SIG-M5 treated with dmso at 0.1 percent for 504 hours (cell line): ENCODE measurements at regions not wholly inside any gene's neighbourhood (a gene's known extent, or its start where the extent isn't known, plus 50 kb on each side); places are given as distances from the start of the nearest gene placed in this dataset.

Source experiments
- DNase-seq: peaks from one replicate; lab custom pipeline; 2025; ENCODE audit not compliant: unreplicated experiment; lab: John Stamatoyannopoulos, UW

DNA sequence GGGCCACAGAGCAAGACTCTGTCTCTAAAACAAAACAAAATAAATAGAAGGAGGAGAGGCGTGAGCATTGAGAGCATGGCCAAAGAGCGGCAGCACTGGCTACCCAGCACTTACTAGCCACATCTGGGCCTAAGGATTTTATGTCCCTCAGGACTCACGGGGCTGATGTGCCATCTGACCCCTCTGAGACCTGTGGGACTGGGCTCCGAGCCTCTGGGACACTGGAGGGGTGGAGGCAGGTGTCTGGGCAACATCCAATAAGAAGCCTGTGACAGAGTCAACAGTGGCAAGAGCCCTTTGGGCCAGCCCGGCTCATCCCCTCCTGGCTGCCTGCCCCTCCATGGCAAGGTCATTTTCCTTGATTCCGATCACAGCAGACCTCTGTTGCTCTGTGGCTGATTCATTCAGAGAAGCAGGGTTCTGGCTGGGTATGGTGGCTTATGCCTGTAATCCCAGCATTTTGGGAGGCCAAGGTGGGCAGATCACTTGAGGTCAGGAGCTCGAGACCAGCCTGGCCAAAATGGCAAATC lies 60.7 kb downstream of the RRM2 start:
- no peak for DNase-seq

DNA sequence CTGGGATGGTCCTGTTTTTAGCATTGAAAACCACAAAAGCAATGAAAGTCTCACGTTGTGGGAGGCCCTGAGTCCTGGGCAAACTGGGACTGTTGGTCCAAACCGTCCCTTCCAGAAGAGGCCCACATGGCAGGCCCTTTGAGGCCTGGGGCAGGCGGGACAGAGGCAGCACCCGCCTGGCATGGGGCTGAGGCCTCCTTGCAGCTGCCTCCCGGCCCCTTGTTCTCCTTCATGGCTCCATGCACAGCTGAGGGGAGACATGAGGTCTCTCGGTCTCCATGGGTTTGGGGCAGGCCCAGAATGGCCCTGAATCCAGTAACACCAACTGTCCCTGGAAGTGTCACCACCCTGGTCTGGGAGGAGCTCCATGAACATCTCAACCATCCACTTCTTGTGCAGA lies 61.9 kb downstream of the RRM2 start:
- no peak for DNase-seq

DNA sequence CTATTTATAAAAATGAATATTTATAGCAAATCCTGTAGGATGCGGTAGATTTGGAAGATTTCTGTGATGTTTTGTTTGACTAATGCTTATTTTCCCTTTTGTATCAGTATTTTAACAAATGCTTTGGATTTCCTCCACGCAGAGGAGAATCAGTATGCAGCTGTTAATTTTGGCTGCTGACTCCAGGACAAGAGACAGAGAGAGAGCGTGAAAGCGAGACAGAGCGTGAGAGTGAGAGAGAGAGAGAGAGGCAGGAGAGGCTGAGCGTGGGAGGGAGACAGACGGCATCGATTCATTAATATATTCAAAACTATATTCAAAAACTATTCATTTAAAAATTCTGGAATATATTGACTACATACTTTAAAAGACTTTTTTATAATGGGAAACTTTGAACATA lies 62.5 kb downstream of the RRM2 start:
- DNase-seq: no peak

DNA sequence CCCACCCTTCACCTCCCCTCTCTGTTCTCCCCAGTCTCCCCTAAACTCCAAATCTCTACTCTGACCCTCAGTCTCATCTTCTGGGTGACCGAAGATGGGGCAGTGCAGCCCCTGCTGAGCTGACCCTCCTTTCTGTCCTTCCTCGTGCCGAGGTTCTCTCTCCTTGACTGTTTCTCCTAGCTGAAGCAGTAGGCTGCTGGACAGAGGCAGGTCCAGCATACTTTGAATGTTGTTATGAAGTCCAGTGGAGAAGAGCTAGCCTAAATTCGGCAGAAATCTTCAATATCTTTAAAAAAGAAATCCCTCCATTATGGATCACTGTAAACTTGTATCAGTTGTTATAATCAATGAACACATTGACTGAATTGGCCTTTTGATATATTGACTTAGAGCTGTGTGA lies 63.2 kb downstream of the RRM2 start:
- DNase-seq: no peak

DNA sequence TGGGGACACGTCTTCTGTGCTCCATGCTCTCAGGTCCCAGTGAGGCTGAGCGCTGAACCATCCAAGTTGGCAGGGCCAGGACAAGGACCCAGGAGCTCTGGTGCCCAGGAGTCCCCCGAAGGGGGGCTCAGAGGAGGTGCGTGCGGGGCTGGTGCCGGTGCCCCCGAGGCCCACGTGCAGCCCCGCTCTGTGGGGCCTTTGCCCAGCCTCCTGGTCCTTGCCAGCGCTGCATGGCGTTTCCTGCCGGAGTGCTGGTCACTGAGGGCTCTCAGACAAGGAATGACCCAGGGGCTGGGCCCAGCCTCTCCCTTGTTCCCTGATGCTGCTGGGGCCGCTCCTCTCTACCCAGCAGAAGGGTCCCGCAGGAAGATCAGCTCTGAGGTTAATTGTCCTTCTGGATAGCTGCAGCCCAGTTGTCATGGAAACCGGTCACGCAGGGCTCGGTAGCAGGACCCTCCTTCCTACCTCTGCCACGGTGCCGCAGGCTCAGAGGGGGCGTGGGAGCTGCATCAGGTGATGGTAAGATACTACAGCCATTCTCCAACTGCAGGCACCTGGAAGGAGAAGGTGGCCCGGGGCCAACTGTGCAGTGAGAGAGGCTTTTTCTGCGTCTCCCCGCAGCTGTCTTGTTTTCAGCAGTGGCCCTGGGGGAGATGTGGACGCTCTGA lies 64.5 kb downstream of the RRM2 start:
- no peak for DNase-seq

DNA sequence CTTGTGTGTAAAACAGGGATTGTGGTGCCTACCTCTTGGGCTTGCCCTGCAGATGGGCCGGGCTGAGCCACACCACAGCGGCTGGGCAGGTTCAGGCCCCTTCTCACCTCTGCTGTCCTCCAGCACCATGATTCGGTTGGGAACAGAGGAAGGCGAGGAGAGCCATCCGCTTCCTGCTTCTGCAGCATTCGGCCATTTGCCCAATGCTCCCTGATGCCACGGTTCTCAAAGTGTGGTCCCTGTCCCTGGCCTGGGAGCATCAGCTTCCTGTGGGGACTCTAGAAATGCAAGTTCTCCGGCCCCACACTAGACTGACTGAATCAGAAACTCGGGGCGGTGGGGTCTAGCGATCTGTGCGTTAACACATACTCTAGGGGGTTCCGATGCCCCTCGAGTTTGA lies 65.1 kb downstream of the RRM2 start:
- DNase-seq: no peak

DNA sequence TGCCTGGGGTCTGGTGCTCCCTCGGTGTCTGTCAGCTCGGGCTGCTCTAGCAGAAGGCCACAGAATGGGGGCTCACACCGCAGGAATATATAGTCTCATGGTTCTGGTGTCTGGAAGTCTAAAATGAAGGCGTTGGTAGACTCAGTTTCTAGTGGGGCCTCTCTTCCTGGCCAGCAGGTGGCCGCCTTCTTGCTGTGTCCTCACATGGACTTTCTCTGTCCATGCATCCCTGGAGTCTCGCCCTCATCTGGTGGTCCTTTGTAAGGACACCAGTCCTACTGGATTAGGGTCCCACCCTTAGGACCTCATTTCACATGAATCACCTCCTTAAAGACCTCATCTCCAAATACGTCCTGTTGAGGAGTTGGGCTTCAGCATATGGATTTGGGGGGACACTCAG lies 65.7 kb downstream of the RRM2 start:
- no peak for DNase-seq

DNA sequence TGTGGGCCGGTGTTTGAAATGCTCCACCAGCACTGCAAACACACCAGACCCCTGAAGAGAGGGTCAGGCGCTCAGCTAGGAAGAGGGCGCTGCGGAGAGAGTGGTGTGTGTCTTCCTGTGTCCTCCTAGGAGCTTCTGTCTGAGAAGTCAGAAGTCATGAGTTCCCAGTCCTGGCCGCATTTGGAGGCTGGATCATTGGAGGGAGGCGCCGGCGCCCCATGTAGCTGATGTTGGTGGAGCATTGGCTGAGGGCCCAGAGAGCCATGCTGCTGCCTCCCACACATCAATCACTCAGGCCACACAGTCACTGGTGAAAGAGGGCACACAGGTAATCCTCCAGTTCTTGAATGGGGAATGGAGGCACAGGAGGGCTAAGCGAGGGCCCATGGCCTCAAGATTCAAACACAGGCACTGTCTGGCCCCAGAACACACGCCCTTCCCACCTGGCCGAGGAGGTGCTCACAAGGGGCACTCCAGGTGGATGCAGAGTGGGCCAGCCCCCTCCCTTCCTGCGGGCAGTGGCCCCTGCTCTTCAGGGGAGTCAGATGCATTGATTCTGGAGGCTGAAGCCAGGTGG lies 66.3 kb downstream of the RRM2 start:
- no peak for DNase-seq

DNA sequence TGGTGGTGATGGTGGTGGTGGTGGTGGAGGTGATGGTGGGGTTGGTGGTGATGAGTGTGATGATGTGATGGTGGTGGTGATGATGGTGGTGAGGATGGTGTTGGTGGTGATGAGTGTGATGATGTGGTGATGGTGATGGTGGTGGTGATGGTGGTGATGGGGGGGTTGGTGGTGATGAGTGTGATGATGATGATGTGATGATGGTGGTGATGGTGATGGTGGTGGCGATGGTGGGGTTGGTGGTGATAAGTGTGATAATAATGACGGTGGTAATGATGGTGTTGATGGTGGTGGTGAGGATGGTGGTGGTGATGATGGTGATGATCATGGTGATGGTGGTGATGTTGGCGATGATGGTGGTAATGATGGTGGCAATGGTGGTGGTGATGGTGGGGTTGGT lies 67.7 kb downstream of the RRM2 start:
- DNase-seq: no peak

DNA sequence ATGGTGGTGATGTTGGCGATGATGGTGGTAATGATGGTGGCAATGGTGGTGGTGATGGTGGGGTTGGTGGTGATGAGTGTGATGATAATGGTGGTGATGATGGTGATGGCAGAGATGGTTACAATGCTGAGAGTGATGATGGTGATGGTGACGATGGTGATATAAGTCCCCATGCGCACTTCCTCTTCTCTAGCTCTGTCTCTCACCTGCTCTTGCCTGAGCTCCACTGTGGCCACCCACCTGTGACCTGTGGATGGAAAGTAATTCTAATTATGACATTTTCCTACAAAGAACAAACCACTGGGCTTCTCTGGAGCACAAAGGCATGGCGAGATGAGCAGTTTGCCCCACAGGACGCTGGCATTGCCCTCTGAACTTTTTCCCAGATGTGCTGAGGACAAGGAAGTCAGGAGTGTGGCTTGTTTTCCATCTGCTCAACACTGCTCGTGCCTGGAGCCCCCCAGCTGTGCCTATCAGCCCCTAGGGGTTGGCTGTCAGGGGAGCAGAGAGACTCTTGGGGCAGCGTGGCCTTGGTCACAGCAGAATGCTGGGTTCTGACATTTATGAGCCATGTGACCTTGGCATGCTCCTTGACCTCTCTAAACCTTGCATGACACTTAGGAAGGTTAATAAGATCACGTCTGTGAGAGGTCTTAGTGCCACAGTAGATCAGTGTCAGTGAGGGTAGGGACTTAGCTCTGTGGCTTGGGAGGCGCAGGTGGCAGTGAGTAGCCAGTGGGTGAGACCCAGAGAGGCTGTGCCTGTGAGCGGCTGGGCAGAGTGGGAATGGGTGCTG lies 68.4 kb downstream of the RRM2 start:
- DNase-seq: no peak

DNA sequence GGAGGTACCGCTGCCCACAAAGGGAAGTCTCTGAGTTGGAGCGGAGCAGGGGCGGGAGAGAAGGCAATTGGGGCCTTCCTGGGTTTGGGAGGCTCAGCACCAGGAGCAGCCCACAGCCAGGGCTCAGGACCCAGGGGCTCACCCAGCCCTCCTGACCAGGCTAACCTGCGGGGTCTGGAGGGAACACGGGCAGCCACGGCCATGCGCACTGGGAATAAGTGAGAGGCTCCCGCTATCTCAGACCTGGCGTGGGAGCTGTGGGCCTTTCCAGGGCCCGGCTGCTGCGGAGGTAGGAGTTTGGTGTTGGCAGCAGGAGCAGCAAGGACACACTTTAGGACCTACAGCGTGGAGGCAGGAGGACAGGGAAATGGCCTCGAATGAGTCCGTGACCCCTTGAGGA lies 69.0 kb downstream of the RRM2 start:
- no peak for DNase-seq

DNA sequence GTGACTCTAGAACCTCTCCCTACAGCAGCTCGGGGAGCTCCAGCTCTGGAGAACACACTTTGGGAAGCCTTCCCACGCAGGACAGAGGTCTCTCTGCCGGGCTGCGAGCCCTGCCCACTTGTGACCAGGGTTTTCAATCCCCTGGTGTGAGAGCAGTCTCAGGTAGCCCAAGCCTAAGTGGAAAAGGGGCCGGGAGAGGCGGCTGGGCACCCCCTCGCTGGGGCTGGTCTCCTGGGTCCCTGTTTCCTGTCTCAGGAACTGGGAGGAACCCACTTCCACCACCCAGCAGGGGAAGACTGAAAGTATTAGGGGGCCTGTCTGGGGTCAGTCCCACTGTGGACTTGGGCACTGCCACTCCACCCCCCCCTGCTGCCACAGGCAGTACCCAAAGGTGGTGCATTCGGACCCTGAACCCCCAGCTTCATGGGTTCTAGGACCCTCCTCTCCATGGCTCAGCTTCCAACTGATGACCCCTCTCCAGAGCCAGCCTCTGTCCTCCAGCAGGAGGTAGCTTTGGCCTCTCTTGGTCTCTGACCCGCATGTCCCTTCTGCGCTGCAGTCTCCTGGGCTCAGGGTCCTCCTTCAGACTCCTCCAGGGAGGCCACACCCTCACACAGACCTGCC lies 70.0 kb downstream of the RRM2 start:
- no peak for DNase-seq

DNA sequence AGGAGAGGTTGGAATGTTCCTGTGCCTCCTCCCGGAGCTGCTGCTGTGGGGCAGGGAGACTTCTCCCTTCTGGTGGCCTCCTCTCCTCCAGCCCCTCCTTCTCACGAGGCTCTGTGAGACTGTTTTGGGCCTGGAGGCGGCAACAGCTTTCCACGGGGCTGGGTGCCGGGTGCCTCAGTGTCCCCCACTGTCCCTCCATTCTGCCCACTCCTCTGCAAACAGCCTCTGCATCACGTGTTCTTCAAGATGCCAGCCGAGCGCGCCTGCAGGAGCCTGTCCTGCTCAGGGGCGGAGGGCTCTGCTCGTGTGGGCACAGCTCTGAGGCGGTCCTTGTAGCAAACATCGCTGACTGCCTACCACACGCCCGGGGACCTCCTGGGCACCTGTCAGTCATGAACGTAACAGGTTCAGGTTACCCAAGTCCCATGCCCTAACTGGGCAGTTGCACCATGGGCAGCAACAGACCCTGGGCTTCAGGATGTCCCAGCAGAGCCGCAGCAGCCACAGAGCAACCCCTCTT lies 70.8 kb downstream of the RRM2 start:
- DNase-seq: no peak

DNA sequence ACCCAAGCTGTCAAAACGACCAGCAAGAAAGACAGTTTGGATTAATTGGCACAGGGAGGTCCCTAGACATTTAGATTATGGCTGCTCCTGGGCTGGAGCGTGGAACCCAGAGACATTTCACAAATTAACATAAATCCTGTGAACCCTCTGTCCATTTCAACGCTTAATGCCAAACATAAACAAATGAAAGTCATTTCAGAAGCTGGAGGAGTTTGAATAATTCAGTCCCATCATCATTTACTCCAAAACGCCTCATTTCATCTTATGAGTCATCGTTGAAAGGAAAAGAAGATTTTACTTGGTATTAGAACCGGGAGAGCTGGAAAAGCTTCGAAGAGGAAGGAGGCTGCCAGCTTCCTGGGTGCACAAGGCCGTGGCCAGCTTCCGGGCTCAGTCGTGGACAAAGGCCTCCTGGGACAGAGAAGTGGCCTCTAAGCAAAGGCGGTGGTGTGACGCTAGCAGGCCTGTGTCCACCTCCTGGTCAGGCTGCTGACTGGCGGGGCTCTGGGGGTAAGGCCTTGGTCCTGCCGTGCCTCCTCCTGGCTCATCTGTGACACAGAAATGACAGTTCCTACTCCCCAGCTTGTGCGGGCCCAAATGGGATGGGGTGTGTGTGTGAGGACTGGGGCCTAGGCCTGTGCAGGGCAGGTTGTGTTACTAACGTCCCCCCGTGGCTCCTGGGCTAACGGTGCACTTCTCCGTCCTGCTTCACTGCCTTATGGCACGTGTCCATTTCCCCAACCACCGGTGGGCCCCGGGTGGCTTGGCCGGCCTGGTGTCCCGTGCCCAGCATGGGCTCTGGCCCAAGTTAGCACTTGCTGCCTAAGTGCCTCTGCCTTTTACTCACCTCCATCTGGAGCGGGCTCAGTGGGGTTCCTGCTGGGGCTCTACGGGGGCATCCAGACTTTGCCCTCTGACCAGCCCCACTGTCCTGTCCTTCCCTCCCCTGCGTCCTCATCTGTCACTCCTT lies 71.6 kb downstream of the RRM2 start:
- DNase-seq: no peak

DNA sequence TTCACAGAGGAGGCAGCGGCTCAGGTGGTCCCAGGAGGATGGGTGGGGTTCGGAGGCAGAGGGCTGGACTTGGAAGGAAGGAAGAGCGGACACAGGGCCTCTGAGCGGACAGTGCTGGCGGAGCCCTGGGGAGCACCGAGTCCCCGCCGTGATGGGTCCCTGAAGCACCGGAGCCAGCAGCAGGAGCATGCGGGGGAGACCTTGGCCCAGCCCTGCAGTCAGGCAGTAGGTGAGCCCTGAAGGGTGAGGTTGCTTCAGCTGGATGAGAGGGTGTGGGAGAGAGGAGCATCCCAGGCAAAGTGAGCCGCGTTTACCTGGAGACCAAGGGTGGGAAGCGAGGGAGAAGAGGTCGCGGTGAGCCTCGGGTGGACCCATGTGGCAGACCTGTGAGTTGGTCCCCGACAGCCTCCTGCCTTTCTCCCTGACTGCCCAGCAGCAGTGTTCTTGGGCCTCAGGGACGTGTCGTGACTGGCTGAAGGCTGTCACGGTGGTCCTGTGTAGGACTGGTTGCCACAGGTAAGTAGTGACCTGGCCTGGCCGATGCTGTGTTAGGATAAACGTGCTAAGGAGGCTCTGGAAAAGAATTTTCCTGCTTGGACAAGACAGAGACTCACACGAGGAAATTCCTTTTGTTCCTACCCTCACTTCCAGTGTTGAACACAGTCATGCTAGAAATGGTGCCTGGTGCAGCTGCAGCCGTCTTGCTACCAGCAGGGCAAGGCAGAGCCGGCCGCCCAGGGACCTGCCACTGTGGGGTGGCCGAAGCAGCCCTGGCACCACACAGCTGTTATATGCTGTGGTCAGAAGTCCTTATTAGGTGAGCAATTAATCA lies 73.0 kb downstream of the RRM2 start:
- DNase-seq: no peak

DNA sequence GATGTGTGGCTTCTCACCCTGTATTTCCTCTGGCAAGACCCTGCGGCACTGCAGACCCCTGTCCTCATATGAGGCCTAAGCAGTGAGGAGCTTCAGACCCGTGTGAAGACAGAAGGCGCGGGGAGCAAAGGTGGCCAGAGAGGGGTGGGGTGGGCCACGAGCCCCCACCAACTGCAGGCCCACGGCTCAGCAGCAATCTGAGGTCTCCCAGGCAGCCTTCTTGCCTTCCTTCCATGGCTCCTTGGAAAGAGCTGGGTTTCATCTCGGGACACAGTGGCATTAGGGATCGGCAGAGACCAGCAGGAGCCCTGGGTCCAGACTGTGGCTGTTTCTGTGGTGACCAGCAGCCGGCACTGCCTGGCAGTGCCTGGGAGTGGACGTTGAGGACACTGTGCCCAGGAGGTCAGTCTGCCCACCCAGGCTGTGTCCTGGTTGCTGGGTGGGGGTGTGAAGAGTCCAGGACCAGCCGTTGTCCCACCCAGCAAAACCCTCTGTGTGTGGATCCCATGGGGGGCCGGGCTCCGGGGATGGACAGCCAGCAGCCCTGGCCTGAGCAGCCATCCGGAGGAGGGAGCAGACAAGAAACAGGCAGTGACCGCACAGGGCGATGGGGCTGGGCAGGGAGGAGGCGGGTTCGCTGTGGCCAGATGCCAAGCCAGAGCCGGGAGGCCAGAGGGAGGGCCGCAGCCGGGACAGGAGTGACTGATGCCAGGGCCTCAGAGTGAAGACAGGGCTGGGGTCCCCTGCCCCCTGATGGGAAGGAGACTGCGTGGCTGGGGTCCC lies 73.8 kb downstream of the RRM2 start:
- no peak for DNase-seq

DNA sequence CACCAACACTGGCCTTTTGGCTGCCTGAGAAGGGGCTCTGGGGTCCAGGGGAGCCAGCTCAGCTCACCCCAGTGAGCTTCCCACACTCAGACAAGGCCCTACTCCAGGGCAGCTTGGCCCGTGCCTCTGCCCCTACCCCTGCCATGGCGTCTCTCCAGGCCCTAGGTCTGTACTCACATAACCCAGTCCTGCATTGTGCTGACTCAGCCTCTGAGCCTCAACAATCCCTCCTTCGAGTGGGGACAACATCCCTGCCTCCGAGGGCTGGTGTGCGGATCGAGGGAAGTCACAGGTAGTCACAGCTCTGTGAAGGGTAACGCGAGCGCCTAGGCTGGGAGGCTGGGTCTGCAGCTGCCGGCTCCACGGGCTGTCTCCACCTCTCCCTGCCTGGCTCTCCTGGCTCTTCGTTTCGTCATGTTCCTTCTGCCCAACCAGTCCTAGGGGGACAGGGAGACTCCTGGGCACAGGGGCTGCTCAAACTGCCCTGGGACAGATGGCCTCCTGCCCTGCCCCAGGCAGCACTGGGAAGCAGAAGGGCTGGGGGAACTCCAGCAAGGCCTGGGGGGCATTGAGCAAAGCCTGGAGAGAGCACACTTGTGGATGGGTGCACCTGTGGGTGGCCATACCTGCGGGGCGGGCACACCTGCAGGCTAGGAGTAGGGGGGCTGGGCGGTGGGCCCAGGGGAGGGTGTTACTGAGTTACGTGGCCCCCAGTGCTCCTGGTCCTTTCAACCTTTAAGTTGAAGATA lies 74.6 kb downstream of the RRM2 start:
- DNase-seq: no peak

DNA sequence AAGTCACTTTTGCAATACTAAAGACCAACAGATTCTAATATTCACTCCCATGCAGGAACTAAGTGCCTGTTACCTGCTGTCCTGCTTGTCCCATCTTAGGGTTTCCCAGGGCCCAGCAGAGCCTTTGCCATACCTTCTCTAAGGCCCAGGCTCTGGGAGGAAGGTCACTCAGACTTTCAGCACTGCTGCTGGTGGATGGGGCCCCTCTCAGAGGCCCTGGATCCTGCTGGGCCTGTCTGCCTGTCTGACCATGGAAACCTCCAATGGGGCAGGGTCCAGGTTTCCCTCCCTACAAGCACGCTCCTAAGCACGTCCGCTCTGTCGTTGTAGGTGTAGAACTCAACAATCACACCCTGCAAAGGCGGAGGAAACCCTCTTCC lies 75.1 kb downstream of the RRM2 start:
- no peak for DNase-seq
